ENCODE measurements at regions not wholly inside any gene's neighbourhood (a gene's known extent, or its start where the extent isn't known, plus 50 kb on each side); places are given as distances from the start of the nearest gene placed in this dataset.

GRCh38 chr5:166602271-166602670, 1689.2 kb upstream of the WWC1 start:
- Histone ChIP-seq H2AK5ac (ENCODE audit: low read length) (no peak overlapping the region), H2BK12ac (ENCODE audit: low read length) (no peak overlapping the region), H3K27ac (ENCODE audit: low read depth, low read length) (no peak overlapping the region), H2AFZ (ENCODE audit: insufficient read depth, low read length, poor library complexity) (no peak overlapping the region), H4K12ac (ENCODE audit: low read depth, low read length) (no peak overlapping the region), H3K18ac (ENCODE audit: low read length) (no peak overlapping the region), H3K27me3 (ENCODE audit: insufficient read depth, low read length) (no peaks in the 10 kb centered on the region), H3K23ac (ENCODE audit: low read length) (no peak overlapping the region), H4K8ac (ENCODE audit: low read depth, low read length) (no peak overlapping the region), H2BK5ac (ENCODE audit: low read depth, low read length, poor library complexity) (no peak overlapping the region), H3K4ac (ENCODE audit: low read depth, low read length) (no peak overlapping the region), H3K14ac (ENCODE audit: low read length) (no peak overlapping the region), H3K9ac (ENCODE audit: low read length) (no peak overlapping the region), H3K4me3 (ENCODE audit: low read depth, low read length) (no peak overlapping the region), H3K4me2 (ENCODE audit: low read length) (no peak overlapping the region), H3K36me3 (ENCODE audit: control insufficient read depth in 1 of 2, insufficient read depth in 2 of 2, low read length in 2 of 2) (no peaks in the 10 kb centered on the region), H2BK120ac (ENCODE audit: insufficient read depth, low read length, poor library complexity) (no peak overlapping the region), H3K4me1 (ENCODE audit: control insufficient read depth in 1 of 2, insufficient read depth in 2 of 2, low read length in 2 of 2) (no peaks in the 10 kb centered on the region), H4K91ac (ENCODE audit: low read depth, low read length) (no peak overlapping the region), H3K9me3 (ENCODE audit: insufficient read depth, low read depth, low read length) (no peaks in the 10 kb centered on the region), H3K79me1 (ENCODE audit: low read length) (no peaks in the 10 kb centered on the region), H3K79me2 (ENCODE audit: control insufficient read depth, insufficient read depth, low read length, poor library complexity) (no peaks in the 10 kb centered on the region)
- WGBS (ENCODE audit: extremely low coverage, insufficient coverage, insufficient read length): no CpG with 5 or more reads among the region's 2 CpGs
- DNase-seq: no peak

- Histone ChIP-seq H4K12ac (ENCODE audit: low read depth, low read length) (no peak overlapping the region), H3K9me3 (ENCODE audit: insufficient read depth, low read depth, low read length) (no peaks in the 10 kb centered on the region), H3K36me3 (ENCODE audit: control insufficient read depth in 1 of 2, insufficient read depth in 2 of 2, low read length in 2 of 2) (no peaks in the 10 kb centered on the region), H3K14ac (ENCODE audit: low read length) (no peak overlapping the region), H2BK12ac (ENCODE audit: low read length) (no peak overlapping the region), H3K9ac (ENCODE audit: low read length) (no peak overlapping the region), H4K91ac (ENCODE audit: low read depth, low read length) (no peak overlapping the region), H3K27me3 (ENCODE audit: insufficient read depth, low read length) (no peaks in the 10 kb centered on the region), H2BK120ac (ENCODE audit: insufficient read depth, low read length, poor library complexity) (no peak overlapping the region), H2AFZ (ENCODE audit: insufficient read depth, low read length, poor library complexity) (no peak overlapping the region), H3K4ac (ENCODE audit: low read depth, low read length) (no peak overlapping the region), H2AK5ac (ENCODE audit: low read length) (no peak overlapping the region), H4K8ac (ENCODE audit: low read depth, low read length) (no peak overlapping the region), H3K4me2 (ENCODE audit: low read length) (no peak overlapping the region), H3K18ac (ENCODE audit: low read length) (no peak overlapping the region), H3K23ac (ENCODE audit: low read length) (no peak overlapping the region), H3K4me1 (ENCODE audit: control insufficient read depth in 1 of 2, insufficient read depth in 2 of 2, low read length in 2 of 2) (no peaks in the 10 kb centered on the region), H3K27ac (ENCODE audit: low read depth, low read length) (no peak overlapping the region), H3K4me3 (ENCODE audit: low read depth, low read length) (no peak overlapping the region), H3K79me2 (ENCODE audit: control insufficient read depth, insufficient read depth, low read length, poor library complexity) (no peaks in the 10 kb centered on the region), H3K79me1 (ENCODE audit: low read length) (no peaks in the 10 kb centered on the region), H2BK5ac (ENCODE audit: low read depth, low read length, poor library complexity) (no peak overlapping the region)
- WGBS (ENCODE audit: extremely low coverage, insufficient coverage, insufficient read length): no CpG with 5 or more reads among the region's 4 CpGs
- no peak for DNase-seq
Observed at GRCh38 chr5:166617507-166617906, 1673.9 kb upstream of the WWC1 start.

- no peaks in the 10 kb centered on the region for H3K79me1 ChIP-seq (ENCODE audit: low read length)
- no CpG with 5 or more reads among the region's 5 CpGs for WGBS (ENCODE audit: extremely low coverage, insufficient coverage, insufficient read length)
- no peaks in the 10 kb centered on the region for H3K79me2 ChIP-seq (ENCODE audit: control insufficient read depth, insufficient read depth, low read length, poor library complexity)
- no peak overlapping the region for H3K27ac ChIP-seq (ENCODE audit: low read depth, low read length)
- no peak overlapping the region for H3K14ac ChIP-seq (ENCODE audit: low read length)
- H3K27me3 ChIP-seq (ENCODE audit: insufficient read depth, low read length): no peaks in the 10 kb centered on the region
- no peak overlapping the region for H3K4ac ChIP-seq (ENCODE audit: low read depth, low read length)
- H4K8ac ChIP-seq (ENCODE audit: low read depth, low read length): no peak overlapping the region
- no peak overlapping the region for H3K23ac ChIP-seq (ENCODE audit: low read length)
- DNase-seq: no peak
- H3K4me1 ChIP-seq (ENCODE audit: control insufficient read depth in 1 of 2, insufficient read depth in 2 of 2, low read length in 2 of 2): no peaks in the 10 kb centered on the region
- no peak overlapping the region for H4K12ac ChIP-seq (ENCODE audit: low read depth, low read length)
- no peak overlapping the region for H2AK5ac ChIP-seq (ENCODE audit: low read length)
- no peak overlapping the region for H4K91ac ChIP-seq (ENCODE audit: low read depth, low read length)
- H3K18ac ChIP-seq (ENCODE audit: low read length): no peak overlapping the region
- H3K9me3 ChIP-seq (ENCODE audit: insufficient read depth, low read depth, low read length): no peaks in the 10 kb centered on the region
- no peak overlapping the region for H2BK5ac ChIP-seq (ENCODE audit: low read depth, low read length, poor library complexity)
- no peak overlapping the region for H3K9ac ChIP-seq (ENCODE audit: low read length)
- H2BK120ac ChIP-seq (ENCODE audit: insufficient read depth, low read length, poor library complexity): no peak overlapping the region
- H2BK12ac ChIP-seq (ENCODE audit: low read length): peak overlapping the region; percentile 24
- no peak overlapping the region for H2AFZ ChIP-seq (ENCODE audit: insufficient read depth, low read length, poor library complexity)
- no peak overlapping the region for H3K4me3 ChIP-seq (ENCODE audit: low read depth, low read length)
- no peak overlapping the region for H3K4me2 ChIP-seq (ENCODE audit: low read length)
- H3K36me3 ChIP-seq (ENCODE audit: control insufficient read depth in 1 of 2, insufficient read depth in 2 of 2, low read length in 2 of 2): no peaks in the 10 kb centered on the region
Observed at GRCh38 chr5:166618526-166618925, 1672.9 kb upstream of the WWC1 start.

- no peaks in the 10 kb centered on the region for H3K36me3 ChIP-seq (ENCODE audit: control insufficient read depth in 1 of 2, insufficient read depth in 2 of 2, low read length in 2 of 2)
- no peak overlapping the region for H3K4ac ChIP-seq (ENCODE audit: low read depth, low read length)
- no peaks in the 10 kb centered on the region for H3K9me3 ChIP-seq (ENCODE audit: insufficient read depth, low read depth, low read length)
- DNase-seq: no peak
- peak overlapping the region; percentile 49 for H2BK5ac ChIP-seq (ENCODE audit: low read depth, low read length, poor library complexity)
- H3K27ac ChIP-seq (ENCODE audit: low read depth, low read length): peak overlapping the region; percentile 85
- no peak overlapping the region for H3K18ac ChIP-seq (ENCODE audit: low read length)
- H3K9ac ChIP-seq (ENCODE audit: low read length): no peak overlapping the region
- H3K79me1 ChIP-seq (ENCODE audit: low read length): no peaks in the 10 kb centered on the region
- H3K4me1 ChIP-seq (ENCODE audit: control insufficient read depth in 1 of 2, insufficient read depth in 2 of 2, low read length in 2 of 2): no peaks in the 10 kb centered on the region
- H4K8ac ChIP-seq (ENCODE audit: low read depth, low read length): no peak overlapping the region
- H2BK12ac ChIP-seq (ENCODE audit: low read length): no peak overlapping the region
- H2BK120ac ChIP-seq (ENCODE audit: insufficient read depth, low read length, poor library complexity): no peak overlapping the region
- H3K4me3 ChIP-seq (ENCODE audit: low read depth, low read length): no peak overlapping the region
- H2AFZ ChIP-seq (ENCODE audit: insufficient read depth, low read length, poor library complexity): no peak overlapping the region
- no peak overlapping the region for H4K91ac ChIP-seq (ENCODE audit: low read depth, low read length)
- no peaks in the 10 kb centered on the region for H3K79me2 ChIP-seq (ENCODE audit: control insufficient read depth, insufficient read depth, low read length, poor library complexity)
- WGBS (ENCODE audit: extremely low coverage, insufficient coverage, insufficient read length): no CpG with 5 or more reads among the region's 3 CpGs
- H2AK5ac ChIP-seq (ENCODE audit: low read length): no peak overlapping the region
- H4K12ac ChIP-seq (ENCODE audit: low read depth, low read length): no peak overlapping the region
- no peak overlapping the region for H3K23ac ChIP-seq (ENCODE audit: low read length)
- H3K27me3 ChIP-seq (ENCODE audit: insufficient read depth, low read length): no peaks in the 10 kb centered on the region
- no peak overlapping the region for H3K4me2 ChIP-seq (ENCODE audit: low read length)
- no peak overlapping the region for H3K14ac ChIP-seq (ENCODE audit: low read length)
Observed at GRCh38 chr5:166624573-166624972, 1666.9 kb upstream of the WWC1 start.

All from trophoblast cell (in vitro differentiated cells and primary cell).